Liver (tissue), 8 donors: ENCODE measurements at regions not wholly inside any gene's neighbourhood (a gene's known extent, or its start where the extent isn't known, plus 50 kb on each side); places are given as distances from the start of the nearest gene placed in this dataset.

Experiments
- DNase-seq: peaks from one replicate; pipeline ENCODE4 v3.0.0-alpha.2; 2017; ENCODE audit warnings: low spot score
- H3K27ac ChIP-seq, 2 donors: one replicate each; pipeline ENCODE4 v1.7.0; 2013; ENCODE audit warnings: inconsistent platforms in 2 of 2, low read length in 2 of 2, control low read depth in 1 of 2, low read depth in 1 of 2, mild to moderate bottlenecking in 1 of 2
- H3K27me3 ChIP-seq, 4 donors: one replicate each; pipeline versions ENCODE4 v1.6.1 to v1.7.0; 2013; ENCODE audit warnings: low read length in 3 of 4, inconsistent platforms in 1 of 4, mild to moderate bottlenecking in 1 of 4, moderate library complexity in 1 of 4; ENCODE audit not compliant: control insufficient read depth in 4 of 4, insufficient read depth in 4 of 4
- H3K36me3 ChIP-seq, 4 donors: one replicate each; pipeline versions ENCODE4 v1.6.1 to v1.7.0; 2013; ENCODE audit warnings: low read length in 3 of 4, mild to moderate bottlenecking in 3 of 4, low read depth in 1 of 4, moderate library complexity in 1 of 4; ENCODE audit not compliant: control insufficient read depth in 4 of 4, insufficient read depth in 3 of 4
- H3K4me1 ChIP-seq, 4 donors: one replicate each; pipeline versions ENCODE4 v1.6.1 to v1.7.0; 2013; ENCODE audit warnings: low read length in 3 of 4, mild to moderate bottlenecking in 3 of 4, moderate library complexity in 1 of 4; ENCODE audit not compliant: control insufficient read depth in 4 of 4, insufficient read depth in 4 of 4
- H3K4me3 ChIP-seq, 3 donors: one replicate each; pipeline versions ENCODE4 v1.6.1 to v1.7.0; 2013; ENCODE audit warnings: low read length in 3 of 3, control low read depth in 1 of 3, low read depth in 1 of 3, mild to moderate bottlenecking in 1 of 3
- H3K9ac ChIP-seq, 2 donors: one replicate each; pipeline ENCODE4 v1.7.0; 2013; ENCODE audit warnings: low read length in 2 of 2, mild to moderate bottlenecking in 2 of 2, moderate library complexity in 2 of 2, control low read depth in 1 of 2, low read depth in 1 of 2
- H3K9me3 ChIP-seq, 4 donors: one replicate each; pipeline versions ENCODE4 v1.6.1 to v1.7.0; 2013; ENCODE audit warnings: low read length in 3 of 4; ENCODE audit not compliant: control insufficient read depth in 4 of 4
- ATF3 ChIP-seq: IDR thresholded peaks from 2 replicates; pipeline ENCODE4 v1.6.1; 2016; ENCODE audit warnings: antibody characterized with exemption
- CTCF ChIP-seq: fragments of 150-350 bp; IDR thresholded peaks from 2 replicates; pipeline ENCODE4 v1.5.1; 2017; ENCODE audit warnings: improper control_type of control experiment, low read depth, low read length; ENCODE audit not compliant: missing input control
- EGR1 ChIP-seq, 2 donors: IDR thresholded peaks; 2 replicates each; pipeline ENCODE4 v1.6.1; 2016 to 2018; ENCODE audit warnings: antibody characterized with exemption in 2 of 2, low read depth in 2 of 2
- FOXA1 ChIP-seq: IDR thresholded peaks from 2 replicates; pipeline ENCODE4 v1.6.1; 2016; ENCODE audit warnings: antibody characterized with exemption
- FOXA2 ChIP-seq: IDR thresholded peaks from 2 replicates; pipeline ENCODE4 v1.6.1; 2016; ENCODE audit warnings: antibody characterized with exemption
- GABPA ChIP-seq, 2 donors: IDR thresholded peaks in 1 of 2; conservative IDR thresholded peaks in 1 of 2; 2 replicates each; pipeline ENCODE4 v1.6.1; 2016; ENCODE audit warnings: antibody characterized with exemption in 2 of 2, mild to moderate bottlenecking in 1 of 2, moderate library complexity in 1 of 2
- HNF4G ChIP-seq: IDR thresholded peaks from 2 replicates; pipeline ENCODE4 v1.6.1; 2016; ENCODE audit warnings: antibody characterized with exemption
- JUND ChIP-seq, 2 donors: IDR thresholded peaks; 2 replicates each; pipeline ENCODE4 v1.6.1; 2016; ENCODE audit warnings: antibody characterized with exemption in 2 of 2
- NR2F2 ChIP-seq: IDR thresholded peaks from 2 replicates; pipeline ENCODE4 v1.6.1; 2016; ENCODE audit warnings: antibody characterized with exemption
- RAD21 ChIP-seq, 2 donors: IDR thresholded peaks; 2 replicates each; pipeline ENCODE4 v1.6.1; 2016; ENCODE audit warnings: antibody characterized with exemption in 2 of 2, mild to moderate bottlenecking in 2 of 2
- REST ChIP-seq: IDR thresholded peaks from 2 replicates; pipeline ENCODE4 v1.6.1; 2016; ENCODE audit warnings: antibody characterized with exemption, mild to moderate bottlenecking
- RXRA ChIP-seq, 2 donors: IDR thresholded peaks; 2 replicates each; pipeline ENCODE4 v1.6.1; 2017 to 2018; ENCODE audit warnings: antibody characterized with exemption in 2 of 2, mild to moderate bottlenecking in 1 of 2
- SP1 ChIP-seq: IDR thresholded peaks from 2 replicates; pipeline ENCODE4 v1.6.1; 2018; ENCODE audit warnings: antibody characterized with exemption, mild to moderate bottlenecking
- TAF1 ChIP-seq: conservative IDR thresholded peaks from 2 replicates; pipeline ENCODE4 v1.6.1; 2016; ENCODE audit warnings: antibody characterized with exemption, mild to moderate bottlenecking
- YY1 ChIP-seq: IDR thresholded peaks from 2 replicates; pipeline ENCODE4 v1.6.1; 2016; ENCODE audit warnings: antibody characterized with exemption, mild to moderate bottlenecking
- ZBTB33 ChIP-seq: IDR thresholded peaks from 2 replicates; pipeline ENCODE4 v1.6.1; 2016; ENCODE audit warnings: antibody characterized with exemption
- WGBS: extraction: QIAGEN DNeasy Blood & Tissue Kit; methylation state at CpG from one replicate; pipeline ENCODE4 v1.1.7; 2013; 5-methylcytosine and 5-hydroxymethylcytosine counted together
- donor health status: healthy.
- donor health status: healthy.
- donor health status: healthy.
- donor health status: healthy.
- donor health status: healthy.

- no peak for DNase-seq
Measured at GRCh38 chr13:44271031-44271455, 102.6 kb upstream of the SERP2 start.

GRCh38 chr13:44271473-44271872 is 102.2 kb upstream of the SERP2 start:
- Histone ChIP-seq H3K9me3 (no peaks in the 10 kb centered on the region), H3K27me3 (no peaks in the 10 kb centered on the region), H3K4me3 (no peak overlapping the region), H3K9ac (no peak overlapping the region), H3K4me1 (peaks cover 0 to 9% (median 2%) of the 10 kb centered on the region in 4 donors), H3K36me3 (no peaks in the 10 kb centered on the region), H3K27ac (no peak overlapping the region)
- TF ChIP-seq REST (no peak), SP1 (no peak), RAD21 (IDR thresholded peaks at IDR 0.05) (no peak)
- no peak for DNase-seq
- WGBS, result 91% methylated on average over 2 of the region's 2 CpGs

More at GRCh38 chr13:44271031-44271455, 102.6 kb upstream of the SERP2 start:
- TF ChIP-seq FOXA1 (no peak), FOXA2 (no peak), HNF4G (no peak), JUND (IDR thresholded peaks at IDR 0.05) (no peak), TAF1 (no peak), ATF3 (no peak), GABPA (IDR thresholded peaks at IDR 0.05 in 1 of 2, conservative IDR thresholded peaks at IDR 0.05 in 1 of 2) (no peak), ZBTB33 (no peak), NR2F2 (no peak), SP1 (no peak), RAD21 (IDR thresholded peaks at IDR 0.05) (no peak), EGR1 (IDR thresholded peaks at IDR 0.05; ENCODE audit: low read depth in 2 of 2) (no peak), CTCF (no peak), RXRA (IDR thresholded peaks at IDR 0.05) (no peak), YY1 (no peak)
- Histone ChIP-seq H3K4me3 (no peak overlapping the region), H3K36me3 (no peaks in the 10 kb centered on the region), H3K9ac (no peak overlapping the region), H3K9me3 (no peaks in the 10 kb centered on the region), H3K27me3 (no peaks in the 10 kb centered on the region), H3K27ac (no peak overlapping the region), H3K4me1 (peaks cover 0 to 9% (median 2%) of the 10 kb centered on the region in 4 donors)
- WGBS, result 78% methylated on average over 4 of the region's 4 CpGs
